PC-9 (cell line): ENCODE measurements at regions not wholly inside any gene's neighbourhood (a gene's known extent, or its start where the extent isn't known, plus 50 kb on each side); places are given as distances from the start of the nearest gene placed in this dataset.

Experiments
- EZH2 ChIP-seq: fragments of 200-600 bp; sonication (generic); IDR thresholded peaks from 2 replicates; pipeline ENCODE4 v1.8.0; 2017; ENCODE audit warnings: antibody characterized with exemption, low read depth
- TF ChIP-seq, protein P1 (sequence below): fragments of 200-600 bp; sonication (generic); conservative IDR thresholded peaks from 2 replicates; pipeline ENCODE4 v1.6.1; 2017; ENCODE audit warnings: mixed run types, antibody characterized with exemption, mild to moderate bottlenecking, moderate library complexity

DNA sequence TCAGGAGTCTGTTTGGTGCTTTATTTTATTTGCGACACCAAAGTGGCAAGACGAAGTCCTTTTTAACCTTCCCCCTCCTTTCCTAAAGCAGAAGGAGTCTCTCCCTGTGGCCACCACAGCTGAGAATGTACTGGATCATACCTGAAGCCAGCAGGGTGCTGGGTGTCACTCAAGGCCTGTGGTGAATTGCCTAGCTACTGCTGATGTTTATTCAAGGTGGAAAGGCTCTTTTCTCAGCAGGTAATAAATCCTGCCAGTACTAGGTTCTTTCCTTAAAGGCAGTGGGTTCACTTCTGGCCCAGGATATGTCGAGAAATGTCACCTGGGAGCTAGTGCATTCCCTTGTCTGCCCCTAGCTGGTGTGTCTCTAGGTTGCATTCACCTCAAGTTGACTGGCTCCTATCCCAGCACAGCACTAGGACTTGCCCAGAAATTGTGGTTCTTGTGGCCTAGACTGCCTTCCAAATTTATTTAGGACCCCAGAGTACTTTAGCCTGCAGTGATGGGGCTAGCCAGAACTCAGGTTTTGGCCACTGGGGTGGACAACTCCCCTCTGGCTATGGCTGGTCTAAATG, 60.8 kb upstream of the FAM3C start:
- TF ChIP-seq, protein P1, sequence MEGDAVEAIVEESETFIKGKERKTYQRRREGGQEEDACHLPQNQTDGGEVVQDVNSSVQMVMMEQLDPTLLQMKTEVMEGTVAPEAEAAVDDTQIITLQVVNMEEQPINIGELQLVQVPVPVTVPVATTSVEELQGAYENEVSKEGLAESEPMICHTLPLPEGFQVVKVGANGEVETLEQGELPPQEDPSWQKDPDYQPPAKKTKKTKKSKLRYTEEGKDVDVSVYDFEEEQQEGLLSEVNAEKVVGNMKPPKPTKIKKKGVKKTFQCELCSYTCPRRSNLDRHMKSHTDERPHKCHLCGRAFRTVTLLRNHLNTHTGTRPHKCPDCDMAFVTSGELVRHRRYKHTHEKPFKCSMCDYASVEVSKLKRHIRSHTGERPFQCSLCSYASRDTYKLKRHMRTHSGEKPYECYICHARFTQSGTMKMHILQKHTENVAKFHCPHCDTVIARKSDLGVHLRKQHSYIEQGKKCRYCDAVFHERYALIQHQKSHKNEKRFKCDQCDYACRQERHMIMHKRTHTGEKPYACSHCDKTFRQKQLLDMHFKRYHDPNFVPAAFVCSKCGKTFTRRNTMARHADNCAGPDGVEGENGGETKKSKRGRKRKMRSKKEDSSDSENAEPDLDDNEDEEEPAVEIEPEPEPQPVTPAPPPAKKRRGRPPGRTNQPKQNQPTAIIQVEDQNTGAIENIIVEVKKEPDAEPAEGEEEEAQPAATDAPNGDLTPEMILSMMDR: no peak
- TF ChIP-seq EZH2: no peak
